NT2/D1 (cell line): ENCODE measurements at regions not wholly inside any gene's neighbourhood (a gene's known extent, or its start where the extent isn't known, plus 50 kb on each side); places are given as distances from the start of the nearest gene placed in this dataset.

ENCODE experiments used
- SUZ12 ChIP-seq: IDR thresholded peaks from 2 replicates; pipeline ENCODE4 v1.6.1; 2011; ENCODE audit not compliant: insufficient read length, insufficient read depth; ENCODE audit errors: extremely low read depth
- YY1 ChIP-seq: IDR thresholded peaks from 2 replicates; pipeline ENCODE4 v1.6.1; 2011; ENCODE audit not compliant: insufficient read length, insufficient read depth
- ZNF274 ChIP-seq: IDR thresholded peaks from 2 replicates; pipeline ENCODE4 v1.6.1; 2011; ENCODE audit warnings: mild to moderate bottlenecking, low read depth, low read length

GRCh38 chr5:128015478-128015877 is 68.1 kb upstream of the SLC12A2 start:
- TF ChIP-seq YY1 (no peak), SUZ12 (no peak), ZNF274 (no peak)
